Esophagus squamous epithelium (tissue), 5 donors: ENCODE measurements at regions not wholly inside any gene's neighbourhood (a gene's known extent, or its start where the extent isn't known, plus 50 kb on each side); places are given as distances from the start of the nearest gene placed in this dataset.

ENCODE experiments used
- DNase-seq: peaks from one replicate; lab custom pipeline; 2025; lab: John Stamatoyannopoulos, UW
- H3K27ac ChIP-seq, 4 donors: fragments of 200-600 bp; sonication (generic); one replicate each; pipeline ENCODE4 v1.5.1; 2016 to 2019; ENCODE audit warnings: mild to moderate bottlenecking in 1 of 4
- H3K27me3 ChIP-seq, 4 donors: fragments of 200-600 bp; sonication (generic); 1 replicate in 3 of 4; 2 replicates in 1 of 4; pipeline versions ENCODE4 v1.5.1 to v1.6.0; 2017 to 2021; ENCODE audit warnings: antibody characterized with exemption in 1 of 4
- H3K36me3 ChIP-seq, 3 donors: fragments of 200-600 bp; sonication (generic); one replicate each; pipeline ENCODE4 v1.5.1; 2016 to 2019
- H3K4me1 ChIP-seq, 3 donors: fragments of 200-600 bp; sonication (generic); one replicate each; pipeline ENCODE4 v1.5.1; 2017 to 2019
- H3K4me3 ChIP-seq, 4 donors: fragments of 200-600 bp; sonication (generic); 1 replicate in 3 of 4; 2 replicates in 1 of 4; pipeline ENCODE4 v1.5.1; 2016 to 2019; ENCODE audit warnings: mild to moderate bottlenecking in 2 of 4, moderate library complexity in 1 of 4
- H3K9me3 ChIP-seq, 3 donors: fragments of 200-600 bp; sonication (generic); one replicate each; pipeline ENCODE4 v1.5.1; 2016 to 2019
- CTCF ChIP-seq, 6 experiments: fragments of 450-650 bp in 4 of 6; fragments of 200-600 bp in 2 of 6; sonication (generic) in 2 of 6; IDR thresholded peaks; one replicate each; pipeline ENCODE4 v1.5.1; 2016 to 2019; ENCODE audit warnings: antibody characterized with exemption in 6 of 6, mild to moderate bottlenecking in 4 of 6, moderate library complexity in 4 of 6
- POLR2A ChIP-seq, 4 donors: fragments of 450-650 bp; IDR thresholded peaks; one replicate each; pipeline ENCODE4 v1.6.1; 2017; ENCODE audit warnings: antibody characterized with exemption in 4 of 4, mild to moderate bottlenecking in 4 of 4, moderate library complexity in 3 of 4
- WGBS, 2 donors: methylation state at CpG; one replicate each; pipeline ENCODE4 v1.1.5; 2018; 5-methylcytosine and 5-hydroxymethylcytosine counted together
- intact Hi-C: fragments of 100-400 bp; cut with DNase I; formaldehyde crosslinking; loops from one replicate; pipeline ENCODE4 v1.15.0; 2022
- donor health status: DM: yes; HTN: yes; CAD: no.

DNA sequence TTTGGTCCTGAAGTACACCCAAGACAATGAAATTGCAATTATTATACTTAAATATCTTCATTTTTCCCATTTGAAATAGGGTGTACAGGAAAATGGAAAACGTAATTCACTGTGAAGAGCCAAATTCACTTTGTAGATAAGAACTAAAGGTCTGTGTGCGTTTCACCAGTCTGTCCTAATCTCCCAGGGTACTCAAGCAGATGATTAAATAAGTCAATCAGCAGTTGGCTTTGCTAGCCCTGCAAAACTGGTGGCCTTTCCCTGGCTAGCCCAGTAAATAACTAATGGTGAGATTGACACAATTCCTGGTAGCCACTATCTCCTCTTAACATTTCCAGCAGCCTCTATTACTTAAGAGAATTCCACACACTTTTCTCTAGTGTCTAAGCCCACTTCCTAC lies 389.3 kb downstream of the TBL1XR1 start:
- 73 to 87% methylated on average over 2 of the region's 2 CpGs for WGBS, 2 donors
- no peaks in the 10 kb centered on the region for H3K27me3 ChIP-seq
- H3K4me1 ChIP-seq = no peaks in the 10 kb centered on the region
- H3K36me3 ChIP-seq = no peaks in the 10 kb centered on the region
- no peaks in the 10 kb centered on the region for H3K9me3 ChIP-seq
- no peak for TF ChIP-seq POLR2A (IDR thresholded peaks at IDR 0.05)
- TF ChIP-seq CTCF (IDR thresholded peaks at IDR 0.05) = no peak
- intact Hi-C loops = no loop called here
- H3K4me3 ChIP-seq = no peak overlapping the region
- DNase-seq = no peak
- H3K27ac ChIP-seq = no peak overlapping the region

DNA sequence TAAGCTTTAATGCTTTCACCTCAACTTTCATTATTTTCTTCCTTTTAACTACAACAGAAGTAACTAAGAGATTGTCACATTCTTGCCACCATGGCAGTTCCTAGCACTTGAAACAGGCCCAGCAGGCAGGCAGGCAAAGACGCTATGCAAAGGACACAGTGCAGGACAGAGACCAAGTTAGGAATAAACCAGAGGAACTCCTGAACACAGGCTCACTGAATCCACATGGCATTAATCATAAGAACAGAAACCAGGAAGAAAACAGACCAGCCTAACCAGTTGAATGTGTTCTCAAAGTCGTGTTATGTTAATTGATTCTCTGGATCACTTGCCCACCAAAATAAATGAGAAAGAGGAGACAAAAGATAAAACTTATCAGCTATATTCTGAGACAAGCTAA lies 397.6 kb downstream of the TBL1XR1 start:
- Histone ChIP-seq H3K4me3 (no peak overlapping the region), H3K36me3 (no peaks in the 10 kb centered on the region), H3K4me1 (peaks cover 0 to 16% (median 3%) of the 10 kb centered on the region in 3 donors), H3K9me3 (peaks cover 0 to 4% (median 0%) of the 10 kb centered on the region in 3 donors), H3K27me3 (no peaks in the 10 kb centered on the region), H3K27ac (peak overlapping the region in 2 of 4 donors; percentile 30 to 44)
- TF ChIP-seq POLR2A (IDR thresholded peaks at IDR 0.05) (no peak), CTCF (IDR thresholded peaks at IDR 0.05) (no peak)
- intact Hi-C loops = no loop called here
- WGBS, 2 donors = 25 to 30% methylated on average over 2 of the region's 2 CpGs
- DNase-seq = no peak

DNA sequence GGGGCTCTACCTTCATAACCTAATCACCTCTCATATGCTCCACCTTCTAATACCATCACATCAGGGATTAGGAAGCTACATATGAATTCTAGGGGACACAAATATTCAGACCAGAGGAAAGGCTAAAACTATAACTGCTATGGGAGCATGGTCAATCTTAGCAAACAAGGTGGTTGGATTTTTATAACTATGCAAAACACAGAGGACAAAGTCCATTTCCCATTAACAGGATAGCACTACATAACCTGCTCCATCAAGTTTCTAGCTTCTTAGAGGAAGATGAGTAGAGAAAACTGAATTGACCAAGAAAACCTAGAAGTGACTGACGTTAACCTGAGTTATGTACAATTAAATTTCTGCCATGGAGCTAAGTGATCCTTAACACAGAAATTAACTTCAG lies 398.6 kb downstream of the TBL1XR1 start:
- no peak for DNase-seq
- WGBS, 2 donors = 82 to 86% methylated on average over 1 of the region's 1 CpG
- TF ChIP-seq CTCF (IDR thresholded peaks at IDR 0.05) (no peak), POLR2A (IDR thresholded peaks at IDR 0.05) (no peak)
- no peak overlapping the region for H3K4me3 ChIP-seq
- H3K9me3 ChIP-seq = peaks cover 0 to 4% (median 0%) of the 10 kb centered on the region in 3 donors
- no peak overlapping the region for H3K27ac ChIP-seq
- intact Hi-C loops = no loop called here
- H3K36me3 ChIP-seq = no peaks in the 10 kb centered on the region
- H3K27me3 ChIP-seq = no peaks in the 10 kb centered on the region
- peaks cover 0 to 16% (median 3%) of the 10 kb centered on the region in 3 donors for H3K4me1 ChIP-seq

DNA sequence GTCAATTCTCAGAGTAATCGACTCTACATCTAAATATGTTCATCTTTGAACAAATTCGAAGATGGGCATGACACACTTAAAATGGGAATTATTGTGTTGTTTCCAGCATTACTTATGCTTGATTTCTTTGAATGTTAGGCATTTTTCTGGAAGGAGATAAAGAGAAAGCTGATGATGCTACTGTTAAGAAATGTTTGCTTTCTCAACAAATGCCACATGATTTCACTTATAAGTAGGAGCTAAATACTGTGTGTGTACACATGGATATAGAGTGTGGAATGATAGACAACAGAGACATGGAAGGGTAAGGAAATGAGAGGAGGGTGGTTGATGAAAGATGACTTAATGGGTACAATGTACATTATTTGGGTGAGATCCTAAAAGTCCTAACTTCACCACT lies 400.9 kb downstream of the TBL1XR1 start:
- DNase-seq = no peak
- Histone ChIP-seq H3K9me3 (no peaks in the 10 kb centered on the region), H3K27me3 (no peaks in the 10 kb centered on the region)

GRCh38 chr3:176795891-176796290 lies 401.4 kb downstream of the TBL1XR1 start:
- Histone ChIP-seq H3K27ac (no peak overlapping the region), H3K9me3 (no peaks in the 10 kb centered on the region), H3K36me3 (no peaks in the 10 kb centered on the region), H3K4me1 (peaks cover 0 to 16% (median 3%) of the 10 kb centered on the region in 3 donors), H3K27me3 (no peaks in the 10 kb centered on the region), H3K4me3 (no peak overlapping the region)
- 50 to 54% methylated on average over 2 of the region's 2 CpGs for WGBS, 2 donors
- intact Hi-C loops = no loop called here
- no peak for TF ChIP-seq CTCF (IDR thresholded peaks at IDR 0.05)
- no peak for TF ChIP-seq POLR2A (IDR thresholded peaks at IDR 0.05)
- no peak for DNase-seq

More for the DNA sequence above, 400.9 kb downstream of the TBL1XR1 start:
- no peak for TF ChIP-seq CTCF (IDR thresholded peaks at IDR 0.05)
- TF ChIP-seq POLR2A (IDR thresholded peaks at IDR 0.05) = no peak
- H3K4me3 ChIP-seq = no peak overlapping the region
- no peaks in the 10 kb centered on the region for H3K36me3 ChIP-seq
- peaks cover 0 to 16% (median 3%) of the 10 kb centered on the region in 3 donors for H3K4me1 ChIP-seq
- H3K27ac ChIP-seq = no peak overlapping the region
- intact Hi-C loops = no loop called here
- WGBS, 2 donors = 63 to 71% methylated on average over 2 of the region's 2 CpGs
